K562 (cell line): ENCODE measurements at regions not wholly inside any gene's neighbourhood (a gene's known extent, or its start where the extent isn't known, plus 50 kb on each side); places are given as distances from the start of the nearest gene placed in this dataset.

ENCODE experiments used
- C11orf30 ChIP-seq: fragments of 450-650 bp; IDR thresholded peaks from 2 replicates; pipeline ENCODE4 v1.6.1; 2016; ENCODE audit warnings: low read depth, mild to moderate bottlenecking
- COPS2 ChIP-seq: fragments of 450-650 bp; conservative IDR thresholded peaks from 2 replicates; pipeline ENCODE4 v1.6.1; 2016; ENCODE audit warnings: mild to moderate bottlenecking, moderate library complexity
- CREM ChIP-seq: IDR thresholded peaks from 2 replicates; pipeline ENCODE4 v1.6.1; 2014; ENCODE audit warnings: antibody characterized with exemption, low read depth
- FOXP1 ChIP-seq: sonication (generic); formaldehyde crosslinking; IDR thresholded peaks from 2 replicates; pipeline ENCODE4 v1.8.0; 2022; ENCODE audit warnings: mild to moderate bottlenecking, missing genetic modification reagents
- NR1H2 ChIP-seq: sonication (generic); formaldehyde crosslinking; IDR thresholded peaks from 2 replicates; pipeline ENCODE4 v1.4.0; 2020; ENCODE audit warnings: mild to moderate bottlenecking, missing genetic modification reagents
- NR2C2 ChIP-seq, 2 experiments: fragments of 200-800 bp in 1 of 2; sonication (Bioruptor generic) in 1 of 2; sonication (generic) in 1 of 2; formaldehyde crosslinking in 1 of 2; IDR thresholded peaks; 2 replicates each; pipeline versions ENCODE4 v1.6.1 to v1.8.0; 2016 to 2022; ENCODE audit warnings: mild to moderate bottlenecking in 1 of 2, missing compliant biosample characterization in 1 of 2, missing genetic modification characterization in 1 of 2, missing genetic modification reagents in 1 of 2
- POLR3A ChIP-seq: IDR thresholded peaks from 2 replicates; pipeline ENCODE4 v1.6.1; 2011; ENCODE audit warnings: borderline replicate concordance, mild to moderate bottlenecking, moderate library complexity; ENCODE audit not compliant: insufficient read length, insufficient read depth; ENCODE audit errors: extremely low read depth
- REST ChIP-seq, 2 experiments: fragments of 450-650 bp; formaldehyde crosslinking in 1 of 2; IDR thresholded peaks; 2 replicates each; pipeline versions ENCODE4 v1.4.0 to v1.6.1; 2014 to 2020; ENCODE audit warnings: mild to moderate bottlenecking in 2 of 2, borderline replicate concordance in 1 of 2, low read depth in 1 of 2
- RFX7 ChIP-seq: fragments of 250-450 bp; sonication (Bioruptor Pico); IDR thresholded peaks from 2 replicates; pipeline ENCODE4 v1.5.1; 2021; ENCODE audit warnings: mild to moderate bottlenecking
- SMARCC2 ChIP-seq: fragments of 450-650 bp; IDR thresholded peaks from 2 replicates; pipeline ENCODE4 v1.6.1; 2017; ENCODE audit warnings: antibody characterized with exemption, moderate library complexity, mild to moderate bottlenecking, low read depth
- TCFL5 ChIP-seq: fragments of 250-450 bp; sonication (Bioruptor Pico); conservative IDR thresholded peaks from 2 replicates; pipeline ENCODE4 v1.6.1; 2021; ENCODE audit warnings: mild to moderate bottlenecking, moderate library complexity, matching md5 sums
- TRIM24 ChIP-seq, 2 experiments: fragments of 450-650 bp; IDR thresholded peaks; 2 replicates each; pipeline ENCODE4 v1.6.1; 2016
- ZNF124 ChIP-seq: sonication (generic); formaldehyde crosslinking; IDR thresholded peaks from 2 replicates; pipeline ENCODE4 v1.8.1; 2022; ENCODE audit warnings: missing genetic modification reagents
- ZNF239 ChIP-seq: fragments of 250-450 bp; sonication (Bioruptor Pico); IDR thresholded peaks from 2 replicates; pipeline ENCODE4 v1.4.0; 2020; ENCODE audit warnings: mild to moderate bottlenecking
- ZNF830 ChIP-seq: fragments of 250-450 bp; sonication (Bioruptor Pico); IDR thresholded peaks from 2 replicates; pipeline ENCODE4 v1.5.0; 2021; ENCODE audit warnings: mild to moderate bottlenecking
- TF ChIP-seq, protein P1 (sequence below), 3 experiments: fragments of 200-800 bp in 1 of 3; sonication (Bioruptor generic) in 1 of 3; sonication (generic) in 1 of 3; formaldehyde crosslinking in 1 of 3; IDR thresholded peaks; 2 replicates each; pipeline versions ENCODE4 v1.6.1 to v1.8.0; 2016 to 2022; ENCODE audit warnings: mild to moderate bottlenecking in 2 of 3, missing compliant biosample characterization in 2 of 3, missing genetic modification characterization in 2 of 3, missing genetic modification reagents in 1 of 3
- TF ChIP-seq, protein P2 (sequence below), 2 experiments: fragments of 450-650 bp in 1 of 2; sonication (generic) in 1 of 2; formaldehyde crosslinking in 1 of 2; IDR thresholded peaks in 1 of 2; conservative IDR thresholded peaks in 1 of 2; 2 replicates each; pipeline versions ENCODE4 v1.6.1 to v1.8.1; 2016 to 2023; ENCODE audit warnings: mild to moderate bottlenecking in 2 of 2, moderate library complexity in 2 of 2, inconsistent platforms in 1 of 2, missing genetic modification reagents in 1 of 2

DNA sequence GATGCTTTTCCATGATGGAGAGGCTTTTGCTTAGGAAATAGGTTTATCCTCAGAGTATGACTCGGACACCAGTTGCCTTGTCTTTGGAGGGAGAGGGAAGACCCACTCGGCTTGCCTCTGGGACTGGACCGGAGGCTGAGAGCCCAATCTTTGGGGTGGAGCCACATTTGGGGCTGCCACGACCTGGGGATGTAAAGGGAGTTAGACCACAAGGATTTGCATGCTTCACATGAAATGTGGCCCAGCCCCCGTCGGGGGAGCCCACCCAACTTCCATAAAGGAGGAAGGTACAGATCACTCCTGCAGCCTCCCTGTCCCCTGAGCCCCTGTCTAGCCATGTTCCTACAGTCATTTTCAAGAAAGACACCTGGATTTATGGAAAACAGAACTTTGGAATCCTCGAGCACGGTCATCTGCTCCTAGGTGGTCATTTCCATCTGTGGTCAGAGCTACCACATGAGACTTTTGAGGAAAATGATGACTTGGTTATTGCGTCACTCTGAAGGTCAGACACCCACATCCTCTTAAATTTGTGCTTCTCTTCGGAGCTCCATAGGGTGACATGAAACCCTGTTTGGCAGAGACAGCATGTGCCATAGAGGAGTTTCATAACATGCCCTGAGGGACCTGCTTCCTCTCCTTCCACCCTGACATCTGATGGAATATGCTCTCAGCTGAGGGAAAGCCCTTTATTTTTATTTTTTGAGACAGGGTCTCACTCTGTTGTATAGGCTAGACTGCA is 99.4 kb upstream of the SLC45A1 start (continued):
- TF ChIP-seq REST (IDR thresholded peaks at IDR 0.05; ENCODE audit: borderline replicate concordance) (no peak), REST (CRISPR knock-in tag; IDR thresholded peaks at IDR 0.05; ENCODE audit: low read depth) (no peak), COPS2 (no peak), C11orf30 (peak; percentile 59; the same call in 1 of the 2 replicates), TRIM24 (IDR thresholded peaks at IDR 0.05) (peak in 1 of 2 experiments; percentile 51; a peak in 2 of 4 replicates), NR1H2 (CRISPR knock-in tag) (no peak), POLR3A (no peak), ZNF239 (CRISPR knock-in tag) (no peak), TCFL5 (CRISPR knock-in tag) (no peak), FOXP1 (CRISPR knock-in tag) (no peak), CREM (peak; percentile 38; the same call in 1 of the 2 replicates), NR2C2 (CRISPR knock-in tag; IDR thresholded peaks at IDR 0.05) (no peak), NR2C2 (tag; IDR thresholded peaks at IDR 0.05) (peak; percentile 57; the same call in 1 of the 2 replicates), ZNF124 (no peak), RFX7 (no peak), ZNF830 (CRISPR knock-in tag) (no peak), SMARCC2 (no peak)
- TF ChIP-seq, protein P1, sequence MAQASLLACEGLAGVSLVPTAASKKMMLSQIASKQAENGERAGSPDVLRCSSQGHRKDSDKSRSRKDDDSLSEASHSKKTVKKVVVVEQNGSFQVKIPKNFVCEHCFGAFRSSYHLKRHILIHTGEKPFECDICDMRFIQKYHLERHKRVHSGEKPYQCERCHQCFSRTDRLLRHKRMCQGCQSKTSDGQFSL (CRISPR knock-in tag; IDR thresholded peaks at IDR 0.05) = no peak
- TF ChIP-seq, protein P1 (tag; IDR thresholded peaks at IDR 0.05) = no peak
- TF ChIP-seq, protein P2, sequence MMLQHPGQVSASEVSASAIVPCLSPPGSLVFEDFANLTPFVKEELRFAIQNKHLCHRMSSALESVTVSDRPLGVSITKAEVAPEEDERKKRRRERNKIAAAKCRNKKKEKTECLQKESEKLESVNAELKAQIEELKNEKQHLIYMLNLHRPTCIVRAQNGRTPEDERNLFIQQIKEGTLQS (IDR thresholded peaks at IDR 0.05) = peak; percentile 96
- TF ChIP-seq, protein P2 (CRISPR knock-in tag; conservative IDR thresholded peaks at IDR 0.05) = no peak
